Pancreas (tissue), 10 donors: ENCODE measurements at regions not wholly inside any gene's neighbourhood (a gene's known extent, or its start where the extent isn't known, plus 50 kb on each side); places are given as distances from the start of the nearest gene placed in this dataset.

ENCODE experiments used
- ATAC-seq, 4 donors: fragments of 200-7000 bp; cut with Tn5 transposase; one replicate each; pipeline versions ENCODE4 v1.8.0 to v1.9.1; 2020; ENCODE audit warnings: mild to moderate bottlenecking in 4 of 4, moderate library complexity in 4 of 4
- DNase-seq, 6 donors: peaks; one replicate each; pipeline ENCODE4 v3.0.0-alpha.2; 2020
- FAIRE-seq: peaks from 2 replicates; lab custom pipeline; 2012; peaks lifted over from hg19 to GRCh38; lab: Jason Lieb, UNC
- H3K27ac ChIP-seq, 4 donors: fragments of 200-600 bp; sonication (generic); 1 replicate in 3 of 4; 2 replicates in 1 of 4; pipeline versions ENCODE4 v1.5.0 to v1.8.0; 2020
- H3K27me3 ChIP-seq, 4 donors: fragments of 200-600 bp; one replicate each; pipeline ENCODE4 v1.8.0; 2021
- H3K36me3 ChIP-seq, 3 donors: fragments of 200-600 bp; sonication (generic) in 1 of 3; one replicate each; pipeline versions ENCODE4 v1.5.0 to v1.8.0; 2020 to 2021
- H3K4me1 ChIP-seq, 3 donors: fragments of 200-600 bp; one replicate each; pipeline ENCODE4 v1.8.0; 2021
- H3K4me3 ChIP-seq, 4 donors: fragments of 200-600 bp; sonication (generic) in 2 of 4; one replicate each; pipeline versions ENCODE4 v1.5.0 to v1.8.0; 2020 to 2021
- H3K9me3 ChIP-seq, 4 donors: fragments of 200-600 bp; one replicate each; pipeline ENCODE4 v1.8.0; 2021
- WGBS, 2 donors: extraction: QIAGEN DNeasy Blood & Tissue Kit; methylation state at CpG; one replicate each; pipeline ENCODE4 v1.1.7; 2013; 5-methylcytosine and 5-hydroxymethylcytosine counted together
- intact Hi-C, 3 donors: fragments of 100-400 bp; cut with DNase I; formaldehyde crosslinking; loops; one replicate each; pipeline versions ENCODE4 v1.11.1 to v1.14.2; 2022
- TF ChIP-seq, protein P1 (sequence below), 4 donors: fragments of 200-600 bp; sonication (generic) in 3 of 4; IDR thresholded peaks; one replicate each; pipeline versions ENCODE4 v1.5.0 to v1.8.0; 2021; ENCODE audit warnings: antibody characterized with exemption in 4 of 4
- donor health status: healthy with polysubstance abuse.
- donor health status: DM: no; HTN: no; CAD: no; lungs with moderate emphysema.
- donor health status: DM: no; HTN: no; CAD: no.
- donor health status: control.
- donor health status: control.
- donor health status: Bipolar disorder and iron deficiency.
- donor health status: DM: yes; HTN: yes; CAD: no.
- donor health status: DM: no; HTN: no; CAD: no.
- donor health status: DM: no; HTN: no; CAD: no.
- donor health status: DM: yes; HTN: yes; CAD: no.

GRCh38 chr10:1950803-1951495 is 213.6 kb upstream of the ADARB2 start:
- FAIRE-seq (no peak), ATAC-seq (no peak), DNase-seq (no peak)
- TF ChIP-seq, protein P1, sequence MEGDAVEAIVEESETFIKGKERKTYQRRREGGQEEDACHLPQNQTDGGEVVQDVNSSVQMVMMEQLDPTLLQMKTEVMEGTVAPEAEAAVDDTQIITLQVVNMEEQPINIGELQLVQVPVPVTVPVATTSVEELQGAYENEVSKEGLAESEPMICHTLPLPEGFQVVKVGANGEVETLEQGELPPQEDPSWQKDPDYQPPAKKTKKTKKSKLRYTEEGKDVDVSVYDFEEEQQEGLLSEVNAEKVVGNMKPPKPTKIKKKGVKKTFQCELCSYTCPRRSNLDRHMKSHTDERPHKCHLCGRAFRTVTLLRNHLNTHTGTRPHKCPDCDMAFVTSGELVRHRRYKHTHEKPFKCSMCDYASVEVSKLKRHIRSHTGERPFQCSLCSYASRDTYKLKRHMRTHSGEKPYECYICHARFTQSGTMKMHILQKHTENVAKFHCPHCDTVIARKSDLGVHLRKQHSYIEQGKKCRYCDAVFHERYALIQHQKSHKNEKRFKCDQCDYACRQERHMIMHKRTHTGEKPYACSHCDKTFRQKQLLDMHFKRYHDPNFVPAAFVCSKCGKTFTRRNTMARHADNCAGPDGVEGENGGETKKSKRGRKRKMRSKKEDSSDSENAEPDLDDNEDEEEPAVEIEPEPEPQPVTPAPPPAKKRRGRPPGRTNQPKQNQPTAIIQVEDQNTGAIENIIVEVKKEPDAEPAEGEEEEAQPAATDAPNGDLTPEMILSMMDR (IDR thresholded peaks at IDR 0.05), result no peak
- Histone ChIP-seq H3K27me3 (no peaks in the 10 kb centered on the region), H3K4me3 (no peak overlapping the region), H3K9me3 (no peaks in the 10 kb centered on the region), H3K27ac (no peak overlapping the region), H3K4me1 (no peaks in the 10 kb centered on the region), H3K36me3 (no peaks in the 10 kb centered on the region)
- 60 to 75% methylated on average over 7 of the region's 7 CpGs for WGBS, 2 donors
- intact Hi-C loops, result no loop called here

GRCh38 chr10:1947464-1948003 is 210.2 kb upstream of the ADARB2 start:
- TF ChIP-seq, protein P1 (IDR thresholded peaks at IDR 0.05), result no peak
- Histone ChIP-seq H3K9me3 (no peaks in the 10 kb centered on the region), H3K4me1 (no peaks in the 10 kb centered on the region), H3K27me3 (no peaks in the 10 kb centered on the region), H3K4me3 (no peak overlapping the region), H3K36me3 (no peaks in the 10 kb centered on the region), H3K27ac (no peak overlapping the region)
- intact Hi-C loops, result no loop called here
- FAIRE-seq (no peak), ATAC-seq (no peak), DNase-seq (no peak)
- WGBS, 2 donors, result 70 to 83% methylated on average over 4 of the region's 4 CpGs

DNA sequence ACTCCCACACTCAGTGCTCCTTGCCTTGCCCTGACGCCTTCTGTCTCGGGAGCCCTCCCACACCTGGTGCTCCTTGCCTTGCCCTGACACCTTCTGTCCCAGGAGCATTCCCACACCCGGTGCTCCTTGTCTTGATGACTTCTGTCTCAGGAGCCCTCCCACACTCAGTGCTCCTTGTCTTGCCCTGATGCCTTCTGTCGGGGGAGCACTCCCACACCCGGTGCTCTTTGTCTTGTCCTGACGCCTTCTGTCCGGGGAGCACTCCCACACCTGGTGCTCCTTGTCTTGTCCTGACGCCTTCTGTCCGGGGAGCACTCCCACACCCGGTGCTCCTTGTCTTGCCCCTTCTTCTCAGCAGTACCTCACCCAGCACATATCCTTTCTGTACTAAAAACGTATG is 207.2 kb upstream of the ADARB2 start:
- DNase-seq (no peak), FAIRE-seq (no peak), ATAC-seq (no peak)
- Histone ChIP-seq H3K36me3 (no peaks in the 10 kb centered on the region), H3K9me3 (no peaks in the 10 kb centered on the region), H3K27ac (no peak overlapping the region), H3K27me3 (no peaks in the 10 kb centered on the region), H3K4me1 (no peaks in the 10 kb centered on the region), H3K4me3 (no peak overlapping the region)
- WGBS, 2 donors, result 75 to 88% methylated on average over 11 of the region's 11 CpGs
- intact Hi-C loops, result no loop called here
- TF ChIP-seq, protein P1 (IDR thresholded peaks at IDR 0.05), result no peak

DNA sequence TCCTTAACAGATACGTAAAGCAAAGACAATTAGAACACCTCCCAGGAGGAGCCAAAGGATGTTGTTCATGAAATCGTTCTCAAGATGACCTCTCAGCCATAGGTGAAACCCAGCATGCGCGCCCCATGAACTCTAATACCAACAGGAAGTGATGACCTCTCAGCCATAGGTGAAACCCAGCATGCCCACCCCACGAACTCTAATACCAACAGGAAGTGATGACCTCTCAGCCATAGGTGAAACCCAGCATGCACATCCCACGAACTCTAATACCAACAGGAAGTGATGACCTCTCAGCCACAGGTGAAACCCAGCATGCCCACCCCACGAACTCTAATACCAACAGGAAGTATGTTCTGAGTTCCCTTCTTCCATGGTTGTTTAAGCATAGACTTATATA is 205.2 kb upstream of the ADARB2 start:
- no peak overlapping the region for H3K4me3 ChIP-seq
- H3K9me3 ChIP-seq, result no peaks in the 10 kb centered on the region
- H3K27me3 ChIP-seq, result no peaks in the 10 kb centered on the region
- ATAC-seq, result no peak
- no peak for DNase-seq
- H3K36me3 ChIP-seq, result no peaks in the 10 kb centered on the region
- intact Hi-C loops, result no loop called here
- WGBS, 2 donors, result 52 to 65% methylated on average over 7 of the region's 7 CpGs
- no peak overlapping the region for H3K27ac ChIP-seq
- no peaks in the 10 kb centered on the region for H3K4me1 ChIP-seq
- FAIRE-seq, result no peak
- TF ChIP-seq, protein P1 (IDR thresholded peaks at IDR 0.05), result no peak

DNA sequence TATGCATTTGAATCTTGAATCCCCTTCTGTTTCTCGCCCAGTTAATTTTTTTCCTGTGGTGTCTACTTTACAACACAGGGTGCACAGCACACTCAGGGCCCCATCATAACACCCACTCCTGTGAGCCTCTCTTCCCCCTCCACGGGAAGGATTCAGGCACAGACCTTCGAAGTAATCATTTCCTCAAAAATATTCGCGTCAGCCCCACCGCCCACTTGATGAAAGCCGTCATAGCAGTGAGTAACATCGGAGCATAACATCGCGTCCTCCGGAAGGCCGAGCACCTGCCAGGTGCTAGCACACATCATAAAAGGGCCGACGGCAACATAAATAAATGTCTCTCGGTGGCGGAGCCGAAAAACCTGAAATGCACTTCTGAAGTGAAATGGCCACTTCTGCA is 201.7 kb upstream of the ADARB2 start:
- intact Hi-C loops, result no loop called here
- no peak overlapping the region for H3K27ac ChIP-seq
- 79 to 92% methylated on average over 17 of the region's 17 CpGs for WGBS, 2 donors
- no peaks in the 10 kb centered on the region for H3K9me3 ChIP-seq
- H3K36me3 ChIP-seq, result no peaks in the 10 kb centered on the region
- ATAC-seq (no peak), DNase-seq (no peak), FAIRE-seq (no peak)
- no peaks in the 10 kb centered on the region for H3K4me1 ChIP-seq
- no peaks in the 10 kb centered on the region for H3K27me3 ChIP-seq
- H3K4me3 ChIP-seq, result no peak overlapping the region
- TF ChIP-seq, protein P1 (IDR thresholded peaks at IDR 0.05), result no peak
